Neural cell (in vitro differentiated cells): ENCODE measurements at regions not wholly inside any gene's neighbourhood (a gene's known extent, or its start where the extent isn't known, plus 50 kb on each side); places are given as distances from the start of the nearest gene placed in this dataset.

ENCODE experiments used
- CTCF ChIP-seq: fragments of 450-650 bp; IDR thresholded peaks from 2 replicates; pipeline ENCODE4 v1.5.1; 2014; ENCODE audit warnings: antibody characterized with exemption, mild to moderate bottlenecking, moderate library complexity; ENCODE audit not compliant: poor library complexity, severe bottlenecking
- EZH2 ChIP-seq: fragments of 200-600, 300-800 bp; shearing (Covaris generic), sonication (generic); IDR thresholded peaks from 2 replicates; pipeline ENCODE4 v1.6.1; 2014; ENCODE audit warnings: antibody characterized with exemption, low read length, borderline replicate concordance, mild to moderate bottlenecking; ENCODE audit not compliant: insufficient read depth, poor library complexity, severe bottlenecking
- REST ChIP-seq: IDR thresholded peaks from 2 replicates; pipeline ENCODE4 v1.6.1; 2012; ENCODE audit warnings: borderline replicate concordance

- TF ChIP-seq CTCF (no peak), REST (no peak), EZH2 (no peak)
These were observed 515.0 kb upstream of the FAT1 start for GRCh38 chr4:187238646-187239045.
